Stomach (tissue), 4 donors: ENCODE measurements at regions not wholly inside any gene's neighbourhood (a gene's known extent, or its start where the extent isn't known, plus 50 kb on each side); places are given as distances from the start of the nearest gene placed in this dataset.

Source experiments
- CTCF ChIP-seq, 7 experiments: fragments of 450-650 bp in 4 of 7; fragments of 200-600 bp in 3 of 7; sonication (generic) in 3 of 7; IDR thresholded peaks; one replicate each; pipeline ENCODE4 v1.5.1; 2016 to 2019; ENCODE audit warnings: antibody characterized with exemption in 7 of 7, control low read depth in 2 of 7, mild to moderate bottlenecking in 1 of 7
- EP300 ChIP-seq: sonication (generic); formaldehyde crosslinking; IDR thresholded peaks from one replicate; pipeline ENCODE4 v1.6.1; 2017; ENCODE audit warnings: antibody characterized with exemption
- POLR2A ChIP-seq, 4 donors: fragments of 450-650 bp; IDR thresholded peaks; one replicate each; pipeline ENCODE4 v1.6.1; 2016; ENCODE audit warnings: antibody characterized with exemption in 4 of 4, control low read depth in 2 of 4, mild to moderate bottlenecking in 1 of 4, moderate library complexity in 1 of 4
- POLR2AphosphoS5 ChIP-seq, 3 donors: sonication (generic); formaldehyde crosslinking; IDR thresholded peaks; one replicate each; pipeline ENCODE4 v1.6.1; 2016; ENCODE audit warnings: antibody characterized with exemption in 3 of 3

GRCh38 chr2:4862031-4862430, 830.2 kb upstream of the SOX11 start:
- TF ChIP-seq CTCF (IDR thresholded peaks at IDR 0.05) (no peak), POLR2A (IDR thresholded peaks at IDR 0.05) (no peak), POLR2AphosphoS5 (IDR thresholded peaks at IDR 0.05) (no peak), EP300 (no peak)
